Uterus (tissue), 2 donors: ENCODE measurements at regions not wholly inside any gene's neighbourhood (a gene's known extent, or its start where the extent isn't known, plus 50 kb on each side); places are given as distances from the start of the nearest gene placed in this dataset.

ENCODE experiments used
- POLR2A ChIP-seq, 2 donors: fragments of 450-650 bp; IDR thresholded peaks; one replicate each; pipeline ENCODE4 v1.6.1; 2016; ENCODE audit warnings: antibody characterized with exemption in 2 of 2, mild to moderate bottlenecking in 1 of 2, moderate library complexity in 1 of 2
- TF ChIP-seq, protein P1 (sequence below), 4 experiments: fragments of 200-600 bp in 2 of 4; fragments of 450-650 bp in 2 of 4; sonication (generic) in 2 of 4; IDR thresholded peaks; one replicate each; pipeline ENCODE4 v1.5.1; 2016 to 2019; ENCODE audit warnings: antibody characterized with exemption in 4 of 4, mild to moderate bottlenecking in 2 of 4, moderate library complexity in 1 of 4

DNA sequence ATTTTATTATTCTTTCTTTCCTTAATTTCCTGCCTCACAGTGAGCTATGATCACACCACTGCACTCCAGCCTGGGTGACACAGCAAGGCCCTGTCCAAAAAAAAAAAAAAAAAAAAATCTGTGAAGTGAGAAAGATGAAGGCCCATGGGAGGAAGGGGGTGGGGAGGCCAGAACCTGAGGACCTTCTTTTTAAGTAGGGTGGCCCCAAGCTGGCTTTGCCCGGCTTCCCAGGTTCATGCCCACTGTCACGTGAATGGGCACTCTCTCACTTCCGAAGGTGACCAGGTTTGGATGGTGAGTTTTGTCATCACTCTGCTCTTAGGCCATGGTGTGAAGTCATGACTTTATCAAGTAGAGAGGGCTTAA is 82.3 kb downstream of the TNFAIP2 start:
- TF ChIP-seq, protein P1, sequence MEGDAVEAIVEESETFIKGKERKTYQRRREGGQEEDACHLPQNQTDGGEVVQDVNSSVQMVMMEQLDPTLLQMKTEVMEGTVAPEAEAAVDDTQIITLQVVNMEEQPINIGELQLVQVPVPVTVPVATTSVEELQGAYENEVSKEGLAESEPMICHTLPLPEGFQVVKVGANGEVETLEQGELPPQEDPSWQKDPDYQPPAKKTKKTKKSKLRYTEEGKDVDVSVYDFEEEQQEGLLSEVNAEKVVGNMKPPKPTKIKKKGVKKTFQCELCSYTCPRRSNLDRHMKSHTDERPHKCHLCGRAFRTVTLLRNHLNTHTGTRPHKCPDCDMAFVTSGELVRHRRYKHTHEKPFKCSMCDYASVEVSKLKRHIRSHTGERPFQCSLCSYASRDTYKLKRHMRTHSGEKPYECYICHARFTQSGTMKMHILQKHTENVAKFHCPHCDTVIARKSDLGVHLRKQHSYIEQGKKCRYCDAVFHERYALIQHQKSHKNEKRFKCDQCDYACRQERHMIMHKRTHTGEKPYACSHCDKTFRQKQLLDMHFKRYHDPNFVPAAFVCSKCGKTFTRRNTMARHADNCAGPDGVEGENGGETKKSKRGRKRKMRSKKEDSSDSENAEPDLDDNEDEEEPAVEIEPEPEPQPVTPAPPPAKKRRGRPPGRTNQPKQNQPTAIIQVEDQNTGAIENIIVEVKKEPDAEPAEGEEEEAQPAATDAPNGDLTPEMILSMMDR (IDR thresholded peaks at IDR 0.05) = no peak
- no peak for TF ChIP-seq POLR2A (IDR thresholded peaks at IDR 0.05)
